ENCODE measurements at regions not wholly inside any gene's neighbourhood (a gene's known extent, or its start where the extent isn't known, plus 50 kb on each side); places are given as distances from the start of the nearest gene placed in this dataset.

DNA sequence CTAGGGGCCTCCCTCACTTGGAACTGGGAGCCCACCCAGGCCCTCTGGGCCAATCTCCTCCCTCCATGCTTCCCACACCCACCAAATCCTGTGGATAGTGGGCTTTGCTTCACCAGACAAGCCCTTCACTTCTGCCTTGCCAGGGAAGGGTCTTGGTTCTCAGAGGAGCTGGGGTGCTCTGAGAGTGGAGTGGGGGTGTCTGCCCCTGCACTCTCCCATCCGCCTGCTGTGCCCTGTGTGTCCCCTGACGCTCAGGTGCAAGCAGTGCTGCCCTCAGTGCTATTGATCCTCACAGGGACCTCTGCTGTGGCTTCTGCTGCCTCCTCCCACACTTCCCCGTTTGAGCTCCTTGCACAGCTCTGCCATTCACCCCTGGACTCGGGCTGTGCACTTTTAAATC is 117.3 kb upstream of the NKX1-1 start:
- ChIA-PET POLR2A (no interaction called here), CTCF (no interaction called here)
- TF ChIP-seq, protein P1, sequence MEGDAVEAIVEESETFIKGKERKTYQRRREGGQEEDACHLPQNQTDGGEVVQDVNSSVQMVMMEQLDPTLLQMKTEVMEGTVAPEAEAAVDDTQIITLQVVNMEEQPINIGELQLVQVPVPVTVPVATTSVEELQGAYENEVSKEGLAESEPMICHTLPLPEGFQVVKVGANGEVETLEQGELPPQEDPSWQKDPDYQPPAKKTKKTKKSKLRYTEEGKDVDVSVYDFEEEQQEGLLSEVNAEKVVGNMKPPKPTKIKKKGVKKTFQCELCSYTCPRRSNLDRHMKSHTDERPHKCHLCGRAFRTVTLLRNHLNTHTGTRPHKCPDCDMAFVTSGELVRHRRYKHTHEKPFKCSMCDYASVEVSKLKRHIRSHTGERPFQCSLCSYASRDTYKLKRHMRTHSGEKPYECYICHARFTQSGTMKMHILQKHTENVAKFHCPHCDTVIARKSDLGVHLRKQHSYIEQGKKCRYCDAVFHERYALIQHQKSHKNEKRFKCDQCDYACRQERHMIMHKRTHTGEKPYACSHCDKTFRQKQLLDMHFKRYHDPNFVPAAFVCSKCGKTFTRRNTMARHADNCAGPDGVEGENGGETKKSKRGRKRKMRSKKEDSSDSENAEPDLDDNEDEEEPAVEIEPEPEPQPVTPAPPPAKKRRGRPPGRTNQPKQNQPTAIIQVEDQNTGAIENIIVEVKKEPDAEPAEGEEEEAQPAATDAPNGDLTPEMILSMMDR (IDR thresholded peaks at IDR 0.05), result no peak
- peaks cover 0 to 30% of the 10 kb centered on the region in 2 experiments for H3K9me3 ChIP-seq (ENCODE audit: control insufficient read depth in 1 of 2, insufficient read depth in 1 of 2, low read length in 2 of 2)
- intact Hi-C loops (cut with DNase I, micrococcal nuclease), result no loop called here
- Mint-ChIP-seq H3K4me1 (ENCODE audit: low read depth) (peaks cover 5% of the 10 kb centered on the region), H3K27ac (no peak overlapping the region), H3K36me3 (ENCODE audit: low read depth) (no peaks in the 10 kb centered on the region), H3K9me3 (peaks cover 5% of the 10 kb centered on the region), H3K4me3 (no peak overlapping the region), H3K27me3 (peaks cover 62% of the 10 kb centered on the region)
- H3K4me1 ChIP-seq (ENCODE audit: insufficient read depth, low read length), result peaks cover 9% of the 10 kb centered on the region
- DNase-seq (no peak), ATAC-seq (ENCODE audit: poor library complexity) (no peak)
- no peak overlapping the region for H3K4me3 ChIP-seq (ENCODE audit: low read length)
- H3K27me3 ChIP-seq (ENCODE audit: control insufficient read depth in 1 of 2, insufficient read depth in 2 of 2, low read length in 2 of 2), result peaks cover 18 to 21% of the 10 kb centered on the region in 2 experiments
- H3K36me3 ChIP-seq (ENCODE audit: insufficient read depth, low read length), result no peaks in the 10 kb centered on the region
- H3K27ac ChIP-seq (ENCODE audit: low read depth in 1 of 2, low read length in 2 of 2), result no peak overlapping the region

DNA sequence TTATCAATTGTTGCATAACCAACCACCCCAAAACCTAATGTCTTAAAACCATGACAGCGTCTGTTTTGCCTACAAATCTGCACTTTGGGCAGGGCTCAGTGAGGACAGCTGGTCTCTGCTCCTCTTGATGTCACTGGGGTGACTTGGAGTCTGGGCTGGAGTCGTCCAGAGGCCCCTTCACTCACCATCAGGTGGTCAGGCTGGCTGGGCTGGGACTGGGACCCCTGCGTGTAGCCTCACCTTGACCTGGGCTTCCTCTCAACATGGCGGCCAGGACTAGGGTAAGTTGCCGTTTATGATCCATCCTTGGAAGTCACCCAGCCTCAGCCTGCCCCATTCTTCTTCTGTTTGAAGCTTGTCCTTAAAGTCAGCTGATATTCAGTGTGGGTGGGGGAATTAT is 116.8 kb upstream of the NKX1-1 start:
- Histone ChIP-seq H3K27me3 (ENCODE audit: control insufficient read depth in 1 of 2, insufficient read depth in 2 of 2, low read length in 2 of 2) (peaks cover 16 to 19% of the 10 kb centered on the region in 2 experiments), H3K4me3 (ENCODE audit: low read length) (no peak overlapping the region), H3K9me3 (ENCODE audit: control insufficient read depth in 1 of 2, insufficient read depth in 1 of 2, low read length in 2 of 2) (peaks cover 0 to 30% of the 10 kb centered on the region in 2 experiments), H3K27ac (ENCODE audit: low read depth in 1 of 2, low read length in 2 of 2) (no peak overlapping the region), H3K4me1 (ENCODE audit: insufficient read depth, low read length) (peaks cover 9% of the 10 kb centered on the region), H3K36me3 (ENCODE audit: insufficient read depth, low read length) (no peaks in the 10 kb centered on the region)
- peaks cover 5% of the 10 kb centered on the region for H3K9me3 Mint-ChIP-seq
- ATAC-seq (ENCODE audit: poor library complexity) (no peak), DNase-seq (no peak)
- peaks cover 5% of the 10 kb centered on the region for H3K4me1 Mint-ChIP-seq (ENCODE audit: low read depth)
- TF ChIP-seq, protein P1 (IDR thresholded peaks at IDR 0.05), result no peak
- H3K4me3 Mint-ChIP-seq, result no peak overlapping the region
- no peaks in the 10 kb centered on the region for H3K36me3 Mint-ChIP-seq (ENCODE audit: low read depth)
- CTCF ChIA-PET, result no interaction called here
- intact Hi-C loops (cut with DNase I, micrococcal nuclease), result no loop called here
- POLR2A ChIA-PET, result no interaction called here
- H3K27ac Mint-ChIP-seq, result no peak overlapping the region
- H3K27me3 Mint-ChIP-seq, result peaks cover 62% of the 10 kb centered on the region

DNA sequence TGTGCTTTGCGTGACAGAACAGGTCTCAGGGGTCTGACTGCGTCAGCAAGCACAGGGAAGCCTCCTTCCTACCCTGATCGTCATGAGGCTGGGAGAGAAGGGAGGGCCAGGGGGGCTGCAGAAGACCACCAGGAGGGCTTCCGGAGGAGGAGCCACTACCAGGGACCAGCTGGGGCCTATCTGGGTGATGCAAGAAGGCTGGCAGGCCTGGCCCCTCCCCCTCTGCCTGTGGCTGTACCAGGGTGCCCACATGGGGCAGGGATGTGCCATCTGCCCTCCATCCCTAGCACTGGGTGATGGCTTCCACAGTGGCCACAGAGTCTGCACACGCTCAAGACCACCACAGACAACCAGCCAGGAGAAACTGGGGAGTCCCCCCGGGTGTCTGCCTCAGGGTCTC is 116.4 kb upstream of the NKX1-1 start:
- H3K4me1 ChIP-seq (ENCODE audit: insufficient read depth, low read length), result peaks cover 9% of the 10 kb centered on the region
- Mint-ChIP-seq H3K4me3 (no peak overlapping the region), H3K36me3 (ENCODE audit: low read depth) (no peaks in the 10 kb centered on the region), H3K9me3 (peaks cover 5% of the 10 kb centered on the region), H3K4me1 (ENCODE audit: low read depth) (peaks cover 5% of the 10 kb centered on the region), H3K27ac (no peak overlapping the region), H3K27me3 (peaks cover 59% of the 10 kb centered on the region)
- H3K36me3 ChIP-seq (ENCODE audit: insufficient read depth, low read length), result no peaks in the 10 kb centered on the region
- H3K9me3 ChIP-seq (ENCODE audit: control insufficient read depth in 1 of 2, insufficient read depth in 1 of 2, low read length in 2 of 2), result peaks cover 0 to 33% of the 10 kb centered on the region in 2 experiments
- intact Hi-C loops (cut with DNase I, micrococcal nuclease), result no loop called here
- TF ChIP-seq, protein P1 (IDR thresholded peaks at IDR 0.05), result no peak
- H3K27me3 ChIP-seq (ENCODE audit: control insufficient read depth in 1 of 2, insufficient read depth in 2 of 2, low read length in 2 of 2), result peaks cover 16 to 23% of the 10 kb centered on the region in 2 experiments
- ChIA-PET POLR2A (no interaction called here), CTCF (no interaction called here)
- H3K27ac ChIP-seq (ENCODE audit: low read depth in 1 of 2, low read length in 2 of 2), result no peak overlapping the region
- ATAC-seq (ENCODE audit: poor library complexity) (no peak), DNase-seq (no peak)
- no peak overlapping the region for H3K4me3 ChIP-seq (ENCODE audit: low read length)

Data from CD4-positive, alpha-beta T cell (primary cell).